ENCODE measurements at regions not wholly inside any gene's neighbourhood (a gene's known extent, or its start where the extent isn't known, plus 50 kb on each side); places are given as distances from the start of the nearest gene placed in this dataset.

DNA sequence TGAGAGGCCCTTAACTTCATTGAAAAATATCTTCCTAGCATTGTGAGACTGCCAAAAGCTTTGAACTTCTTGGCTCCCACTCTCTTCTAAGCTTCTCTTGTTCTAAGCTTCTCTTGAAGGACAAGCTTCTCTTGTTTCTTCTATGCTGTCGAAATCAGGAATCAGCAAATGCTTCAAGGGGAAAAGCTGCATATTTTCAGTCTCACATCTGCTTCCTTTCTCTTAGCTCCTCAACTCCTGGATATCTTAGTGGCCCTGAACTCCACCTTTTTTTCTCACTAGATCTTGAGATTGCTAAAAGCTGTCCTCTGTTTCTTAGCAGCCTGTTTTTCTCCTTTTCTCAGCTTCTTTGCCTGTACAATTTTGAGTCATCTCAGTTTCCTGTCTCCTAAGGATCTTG lies 73.0 kb downstream of the NEUROD6 start:
- TF ChIP-seq, protein P1, sequence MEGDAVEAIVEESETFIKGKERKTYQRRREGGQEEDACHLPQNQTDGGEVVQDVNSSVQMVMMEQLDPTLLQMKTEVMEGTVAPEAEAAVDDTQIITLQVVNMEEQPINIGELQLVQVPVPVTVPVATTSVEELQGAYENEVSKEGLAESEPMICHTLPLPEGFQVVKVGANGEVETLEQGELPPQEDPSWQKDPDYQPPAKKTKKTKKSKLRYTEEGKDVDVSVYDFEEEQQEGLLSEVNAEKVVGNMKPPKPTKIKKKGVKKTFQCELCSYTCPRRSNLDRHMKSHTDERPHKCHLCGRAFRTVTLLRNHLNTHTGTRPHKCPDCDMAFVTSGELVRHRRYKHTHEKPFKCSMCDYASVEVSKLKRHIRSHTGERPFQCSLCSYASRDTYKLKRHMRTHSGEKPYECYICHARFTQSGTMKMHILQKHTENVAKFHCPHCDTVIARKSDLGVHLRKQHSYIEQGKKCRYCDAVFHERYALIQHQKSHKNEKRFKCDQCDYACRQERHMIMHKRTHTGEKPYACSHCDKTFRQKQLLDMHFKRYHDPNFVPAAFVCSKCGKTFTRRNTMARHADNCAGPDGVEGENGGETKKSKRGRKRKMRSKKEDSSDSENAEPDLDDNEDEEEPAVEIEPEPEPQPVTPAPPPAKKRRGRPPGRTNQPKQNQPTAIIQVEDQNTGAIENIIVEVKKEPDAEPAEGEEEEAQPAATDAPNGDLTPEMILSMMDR (tag by site-specific recombination; IDR thresholded peaks at IDR 0.05): no peak
- TF ChIP-seq, protein P2, sequence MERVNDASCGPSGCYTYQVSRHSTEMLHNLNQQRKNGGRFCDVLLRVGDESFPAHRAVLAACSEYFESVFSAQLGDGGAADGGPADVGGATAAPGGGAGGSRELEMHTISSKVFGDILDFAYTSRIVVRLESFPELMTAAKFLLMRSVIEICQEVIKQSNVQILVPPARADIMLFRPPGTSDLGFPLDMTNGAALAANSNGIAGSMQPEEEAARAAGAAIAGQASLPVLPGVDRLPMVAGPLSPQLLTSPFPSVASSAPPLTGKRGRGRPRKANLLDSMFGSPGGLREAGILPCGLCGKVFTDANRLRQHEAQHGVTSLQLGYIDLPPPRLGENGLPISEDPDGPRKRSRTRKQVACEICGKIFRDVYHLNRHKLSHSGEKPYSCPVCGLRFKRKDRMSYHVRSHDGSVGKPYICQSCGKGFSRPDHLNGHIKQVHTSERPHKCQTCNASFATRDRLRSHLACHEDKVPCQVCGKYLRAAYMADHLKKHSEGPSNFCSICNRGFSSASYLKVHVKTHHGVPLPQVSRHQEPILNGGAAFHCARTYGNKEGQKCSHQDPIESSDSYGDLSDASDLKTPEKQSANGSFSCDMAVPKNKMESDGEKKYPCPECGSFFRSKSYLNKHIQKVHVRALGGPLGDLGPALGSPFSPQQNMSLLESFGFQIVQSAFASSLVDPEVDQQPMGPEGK (tag by site-specific recombination; IDR thresholded peaks at IDR 0.05): no peak
- TF ChIP-seq ZNF776 (tag by site-specific recombination; IDR thresholded peaks at IDR 0.05; ENCODE audit: borderline replicate concordance) (no peak), ZBTB17 (tag by site-specific recombination; IDR thresholded peaks at IDR 0.05) (no peak), ZNF416 (tag by site-specific recombination; IDR thresholded peaks at IDR 0.05) (no peak), ZNF274 (IDR thresholded peaks at IDR 0.05; ENCODE audit: low read length) (no peak), ZNF274 (tag by site-specific recombination; IDR thresholded peaks at IDR 0.05; ENCODE audit: borderline replicate concordance) (no peak), YY1 (tag by site-specific recombination; IDR thresholded peaks at IDR 0.05) (no peak), ZNF501 (tag by site-specific recombination; IDR thresholded peaks at IDR 0.05) (no peak), ZNF132 (tag by site-specific recombination; IDR thresholded peaks at IDR 0.05; ENCODE audit: borderline replicate concordance) (no peak), ZNF791 (tag by site-specific recombination; IDR thresholded peaks at IDR 0.05) (no peak), ZNF785 (tag by site-specific recombination; IDR thresholded peaks at IDR 0.05) (no peak)
- TF ChIP-seq, protein P3, sequence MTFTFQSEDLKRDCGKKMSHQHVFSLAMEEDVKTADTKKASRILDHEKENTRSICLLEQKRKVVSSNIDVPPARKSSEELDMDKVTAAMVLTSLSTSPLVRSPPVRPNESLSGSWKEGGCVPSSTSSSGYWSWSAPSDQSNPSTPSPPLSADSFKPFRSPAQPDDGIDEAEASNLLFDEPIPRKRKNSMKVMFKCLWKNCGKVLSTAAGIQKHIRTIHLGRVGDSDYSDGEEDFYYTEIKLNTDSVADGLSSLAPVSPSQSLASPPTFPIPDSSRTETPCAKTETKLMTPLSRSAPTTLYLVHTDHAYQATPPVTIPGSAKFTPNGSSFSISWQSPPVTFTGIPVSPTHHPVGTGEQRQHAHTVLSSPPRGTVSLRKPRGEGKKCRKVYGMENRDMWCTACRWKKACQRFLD (tag by site-specific recombination; IDR thresholded peaks at IDR 0.05): no peak
- TF ChIP-seq, protein P4, sequence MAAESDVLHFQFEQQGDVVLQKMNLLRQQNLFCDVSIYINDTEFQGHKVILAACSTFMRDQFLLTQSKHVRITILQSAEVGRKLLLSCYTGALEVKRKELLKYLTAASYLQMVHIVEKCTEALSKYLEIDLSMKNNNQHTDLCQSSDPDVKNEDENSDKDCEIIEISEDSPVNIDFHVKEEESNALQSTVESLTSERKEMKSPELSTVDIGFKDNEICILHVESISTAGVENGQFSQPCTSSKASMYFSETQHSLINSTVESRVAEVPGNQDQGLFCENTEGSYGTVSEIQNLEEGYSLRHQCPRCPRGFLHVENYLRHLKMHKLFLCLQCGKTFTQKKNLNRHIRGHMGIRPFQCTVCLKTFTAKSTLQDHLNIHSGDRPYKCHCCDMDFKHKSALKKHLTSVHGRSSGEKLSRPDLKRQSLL (tag by site-specific recombination; IDR thresholded peaks at IDR 0.05): no peak
- TF ChIP-seq, protein P5, sequence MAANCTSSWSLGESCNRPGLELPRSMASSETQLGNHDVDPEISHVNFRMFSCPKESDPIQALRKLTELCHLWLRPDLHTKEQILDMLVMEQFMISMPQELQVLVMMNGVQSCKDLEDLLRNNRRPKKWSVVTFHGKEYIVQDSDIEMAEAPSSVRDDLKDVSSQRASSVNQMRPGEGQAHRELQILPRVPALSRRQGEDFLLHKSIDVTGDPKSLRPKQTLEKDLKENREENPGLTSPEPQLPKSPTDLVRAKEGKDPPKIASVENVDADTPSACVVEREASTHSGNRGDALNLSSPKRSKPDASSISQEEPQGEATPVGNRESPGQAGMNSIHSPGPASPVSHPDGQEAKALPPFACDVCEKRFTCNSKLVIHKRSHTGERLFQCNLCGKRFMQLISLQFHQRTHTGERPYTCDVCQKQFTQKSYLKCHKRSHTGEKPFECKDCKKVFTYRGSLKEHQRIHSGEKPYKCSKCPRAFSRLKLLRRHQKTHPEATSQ (tag by site-specific recombination; IDR thresholded peaks at IDR 0.05): no peak
